GM12878 (cell line): ENCODE measurements at regions not wholly inside any gene's neighbourhood (a gene's known extent, or its start where the extent isn't known, plus 50 kb on each side); places are given as distances from the start of the nearest gene placed in this dataset.

Source experiments
- ATAC-seq: fragments of 200-7000 bp; cut with Tn5 transposase; 3 replicates; pipeline ENCODE4 v1.9.1; 2020; ENCODE audit warnings: mild to moderate bottlenecking, moderate library complexity
- BruUV-seq: library from RNA; stranded (reverse); fragments of 400-500 nt; replicated peaks from 2 replicates; lab custom pipeline; 2021; lab: Mats Ljungman, UMichigan
- CTCF ChIA-PET: fragments of 300-600 bp; sonication (Branson Sonifier 250); formaldehyde crosslinking; extraction: SDS; loops from one replicate; lab custom pipeline; 2021; ENCODE audit warnings: inconsistent platforms; lab: Yijun Ruan, JAX
- POLR2A ChIA-PET: fragments of 350-600 bp; formaldehyde crosslinking; extraction: SDS; loops from one replicate; lab custom pipeline; 2021; ENCODE audit warnings: inconsistent platforms; lab: Charles Lee
- RAD21 ChIA-PET: fragments of 300-600 bp; sonication (Branson Sonifier 250); formaldehyde crosslinking; loops from one replicate; lab custom pipeline; 2023; ENCODE audit warnings: antibody characterized with exemption; ENCODE audit not compliant: unreplicated experiment; lab: Charles Lee
- SMC1A ChIA-PET: fragments of 300-600 bp; sonication (Branson Sonifier 250); formaldehyde crosslinking; loops from one replicate; lab custom pipeline; 2023; ENCODE audit not compliant: unreplicated experiment, uncharacterized antibody; lab: Charles Lee
- DNase-seq: peaks from one replicate; pipeline ENCODE4 v3.0.0-alpha.2; 2011; ENCODE audit warnings: low read depth, low spot score
- FAIRE-seq: peaks from 3 replicates; lab custom pipeline; 2011; peaks lifted over from hg19 to GRCh38; lab: Jason Lieb, UNC
- H2AFZ ChIP-seq: 2 replicates; pipeline ENCODE4 v1.6.0; 2011; ENCODE audit warnings: low read depth, low read length, control low read depth; ENCODE audit not compliant: control insufficient read depth
- H3K27ac ChIP-seq: 2 replicates; pipeline ENCODE4 v1.5.1; 2011; ENCODE audit warnings: control low read depth; ENCODE audit not compliant: control insufficient read depth, insufficient read depth
- H3K27me3 ChIP-seq, 2 experiments: replicated peaks in 1 of 2; 2 replicates each; pipeline versions ENCODE4 v1.6.0 to v1.6.1; 2011; ENCODE audit warnings: low read length in 1 of 2; ENCODE audit not compliant: control insufficient read depth in 2 of 2, insufficient read depth in 2 of 2
- H3K36me3 ChIP-seq, 2 experiments: 2 replicates each; pipeline ENCODE4 v1.5.1; 2011; ENCODE audit warnings: low read length in 1 of 2; ENCODE audit not compliant: control insufficient read depth in 2 of 2, insufficient read depth in 2 of 2
- H3K4me1 ChIP-seq: 2 replicates; pipeline ENCODE4 v1.6.1; 2011; ENCODE audit warnings: mild to moderate bottlenecking, low read length, moderate library complexity, mixed read lengths; ENCODE audit not compliant: control insufficient read depth, insufficient read depth
- H3K4me2 ChIP-seq: 2 replicates; pipeline ENCODE4 v1.6.0; 2011; ENCODE audit warnings: control low read depth; ENCODE audit not compliant: control insufficient read depth, insufficient read depth
- H3K4me3 ChIP-seq: fragments of 200-600 bp; sonication (generic); 2 replicates; pipeline ENCODE4 v1.5.1; 2016
- H3K79me2 ChIP-seq: 2 replicates; pipeline ENCODE4 v1.6.0; 2011; ENCODE audit warnings: low read length; ENCODE audit not compliant: control insufficient read depth, insufficient read depth
- H3K9ac ChIP-seq: 2 replicates; pipeline ENCODE4 v1.8.0; 2011; ENCODE audit warnings: low read length, control low read depth, mixed read lengths; ENCODE audit not compliant: control insufficient read depth, insufficient read depth
- H3K9me3 ChIP-seq: replicated peaks from 3 replicates; pipeline ENCODE4 v1.5.1; 2011; ENCODE audit warnings: mild to moderate bottlenecking, low read length; ENCODE audit not compliant: control insufficient read depth, insufficient read depth
- H4K20me1 ChIP-seq: 2 replicates; pipeline ENCODE4 v1.6.0; 2011; ENCODE audit not compliant: control insufficient read depth, insufficient read depth
- CBFB ChIP-seq: IDR thresholded peaks from 2 replicates; pipeline ENCODE4 v1.6.1; 2016; ENCODE audit warnings: antibody characterized with exemption, low read depth
- CUX1 ChIP-seq: IDR thresholded peaks from 2 replicates; pipeline ENCODE4 v1.6.1; 2012; ENCODE audit warnings: improper control_type of control experiment, low read depth, low read length; ENCODE audit not compliant: insufficient replicate concordance
- HDAC6 ChIP-seq: fragments of 200-600 bp; sonication (generic); IDR thresholded peaks from one replicate; pipeline ENCODE4 v1.8.0; 2017; ENCODE audit warnings: antibody characterized with exemption; ENCODE audit not compliant: unreplicated experiment
- MTA3 ChIP-seq: IDR thresholded peaks from 2 replicates; pipeline ENCODE4 v1.6.1; 2012; ENCODE audit warnings: low read length, inconsistent platforms, borderline replicate concordance
- PML ChIP-seq: IDR thresholded peaks from 2 replicates; pipeline ENCODE4 v1.6.1; 2012; ENCODE audit warnings: low read length, inconsistent platforms
- POU2F2 ChIP-seq: IDR thresholded peaks from 3 replicates; pipeline ENCODE4 v1.6.1; 2011; ENCODE audit warnings: low read depth, mild to moderate bottlenecking, low read length, borderline replicate concordance
- RBBP5 ChIP-seq: fragments of 200-600 bp; sonication (generic); conservative IDR thresholded peaks from 2 replicates; pipeline ENCODE4 v1.6.1; 2016
- WGBS: methylation state at CpG from one replicate; pipeline ENCODE4 v1.1.6; 2016; ENCODE audit warnings: low lambda C conversion rate; ENCODE audit not compliant: insufficient replicate concordance, insufficient coverage; ENCODE audit errors: missing lambda C conversion rate; 5-methylcytosine and 5-hydroxymethylcytosine counted together
- in situ Hi-C: fragments of 300-500 bp; cut with MboI; formaldehyde crosslinking; loops from 9 replicates; pipeline ENCODE4 v1.14.3; 2018; ENCODE audit warnings: mixed read lengths
- intact Hi-C: fragments of 100-400 bp; cut with micrococcal nuclease; formaldehyde crosslinking; loops from one replicate; pipeline ENCODE4 v1.14.2; 2022; ENCODE audit not compliant: unreplicated experiment
- TF ChIP-seq, protein P1 (sequence below): IDR thresholded peaks from 2 replicates; pipeline ENCODE4 v1.6.1; 2012; ENCODE audit warnings: low read depth, low read length, improper control_type of control experiment
- TF ChIP-seq, protein P2 (sequence below): fragments of 150-350 bp; IDR thresholded peaks from 2 replicates; pipeline ENCODE4 v1.6.1; 2016; ENCODE audit warnings: low read depth, low read length
- TF ChIP-seq, protein P3 (sequence below): fragments of 450-650 bp; IDR thresholded peaks from 2 replicates; pipeline ENCODE4 v1.6.1; 2017; ENCODE audit warnings: borderline replicate concordance
- TF ChIP-seq, protein P4 (sequence below): fragments of 450-650 bp; IDR thresholded peaks from 2 replicates; pipeline ENCODE4 v1.6.1; 2014; ENCODE audit warnings: mild to moderate bottlenecking

- TF ChIP-seq RBBP5 = no peak
- TF ChIP-seq MTA3 = no peak
- TF ChIP-seq, all 136 proteins: peak for 0
Measured at GRCh38 chr5:3661755-3662296, 66.2 kb downstream of the IRX1 start (continued).

GRCh38 chr5:3662344-3662743 lies 66.7 kb downstream of the IRX1 start:
- Histone ChIP-seq H3K27me3 (no peaks in the 10 kb centered on the region), H3K9me3 (no peaks in the 10 kb centered on the region; the same call in 2 of the 3 replicates), H3K27ac (no peak overlapping the region), H3K4me1 (no peaks in the 10 kb centered on the region), H2AFZ (no peak overlapping the region), H3K79me2 (no peaks in the 10 kb centered on the region), H3K36me3 (no peaks in the 10 kb centered on the region), H4K20me1 (no peaks in the 10 kb centered on the region), H3K9ac (no peak overlapping the region), H3K4me2 (no peak overlapping the region), H3K4me3 (no peak overlapping the region)
- CTCF ChIA-PET = no interaction called here
- no peak for ATAC-seq
- no TSS peak for BruUV-seq
- intact Hi-C loops = no loop called here
- POLR2A ChIA-PET = no interaction called here
- RAD21 ChIA-PET = no interaction called here
- SMC1A ChIA-PET = no interaction called here
- in situ Hi-C loops = no loop called here
- DNase-seq = no peak
- 0% methylated on average over 1 of the region's 1 CpG for WGBS
- FAIRE-seq = no peak
- no peak for TF ChIP-seq CUX1
- TF ChIP-seq, protein P1, sequence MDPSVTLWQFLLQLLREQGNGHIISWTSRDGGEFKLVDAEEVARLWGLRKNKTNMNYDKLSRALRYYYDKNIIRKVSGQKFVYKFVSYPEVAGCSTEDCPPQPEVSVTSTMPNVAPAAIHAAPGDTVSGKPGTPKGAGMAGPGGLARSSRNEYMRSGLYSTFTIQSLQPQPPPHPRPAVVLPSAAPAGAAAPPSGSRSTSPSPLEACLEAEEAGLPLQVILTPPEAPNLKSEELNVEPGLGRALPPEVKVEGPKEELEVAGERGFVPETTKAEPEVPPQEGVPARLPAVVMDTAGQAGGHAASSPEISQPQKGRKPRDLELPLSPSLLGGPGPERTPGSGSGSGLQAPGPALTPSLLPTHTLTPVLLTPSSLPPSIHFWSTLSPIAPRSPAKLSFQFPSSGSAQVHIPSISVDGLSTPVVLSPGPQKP = no peak
- TF ChIP-seq CBFB = no peak
- TF ChIP-seq, protein P2, sequence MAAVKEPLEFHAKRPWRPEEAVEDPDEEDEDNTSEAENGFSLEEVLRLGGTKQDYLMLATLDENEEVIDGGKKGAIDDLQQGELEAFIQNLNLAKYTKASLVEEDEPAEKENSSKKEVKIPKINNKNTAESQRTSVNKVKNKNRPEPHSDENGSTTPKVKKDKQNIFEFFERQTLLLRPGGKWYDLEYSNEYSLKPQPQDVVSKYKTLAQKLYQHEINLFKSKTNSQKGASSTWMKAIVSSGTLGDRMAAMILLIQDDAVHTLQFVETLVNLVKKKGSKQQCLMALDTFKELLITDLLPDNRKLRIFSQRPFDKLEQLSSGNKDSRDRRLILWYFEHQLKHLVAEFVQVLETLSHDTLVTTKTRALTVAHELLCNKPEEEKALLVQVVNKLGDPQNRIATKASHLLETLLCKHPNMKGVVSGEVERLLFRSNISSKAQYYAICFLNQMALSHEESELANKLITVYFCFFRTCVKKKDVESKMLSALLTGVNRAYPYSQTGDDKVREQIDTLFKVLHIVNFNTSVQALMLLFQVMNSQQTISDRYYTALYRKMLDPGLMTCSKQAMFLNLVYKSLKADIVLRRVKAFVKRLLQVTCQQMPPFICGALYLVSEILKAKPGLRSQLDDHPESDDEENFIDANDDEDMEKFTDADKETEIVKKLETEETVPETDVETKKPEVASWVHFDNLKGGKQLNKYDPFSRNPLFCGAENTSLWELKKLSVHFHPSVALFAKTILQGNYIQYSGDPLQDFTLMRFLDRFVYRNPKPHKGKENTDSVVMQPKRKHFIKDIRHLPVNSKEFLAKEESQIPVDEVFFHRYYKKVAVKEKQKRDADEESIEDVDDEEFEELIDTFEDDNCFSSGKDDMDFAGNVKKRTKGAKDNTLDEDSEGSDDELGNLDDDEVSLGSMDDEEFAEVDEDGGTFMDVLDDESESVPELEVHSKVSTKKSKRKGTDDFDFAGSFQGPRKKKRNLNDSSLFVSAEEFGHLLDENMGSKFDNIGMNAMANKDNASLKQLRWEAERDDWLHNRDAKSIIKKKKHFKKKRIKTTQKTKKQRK = no peak
- TF ChIP-seq, protein P3, sequence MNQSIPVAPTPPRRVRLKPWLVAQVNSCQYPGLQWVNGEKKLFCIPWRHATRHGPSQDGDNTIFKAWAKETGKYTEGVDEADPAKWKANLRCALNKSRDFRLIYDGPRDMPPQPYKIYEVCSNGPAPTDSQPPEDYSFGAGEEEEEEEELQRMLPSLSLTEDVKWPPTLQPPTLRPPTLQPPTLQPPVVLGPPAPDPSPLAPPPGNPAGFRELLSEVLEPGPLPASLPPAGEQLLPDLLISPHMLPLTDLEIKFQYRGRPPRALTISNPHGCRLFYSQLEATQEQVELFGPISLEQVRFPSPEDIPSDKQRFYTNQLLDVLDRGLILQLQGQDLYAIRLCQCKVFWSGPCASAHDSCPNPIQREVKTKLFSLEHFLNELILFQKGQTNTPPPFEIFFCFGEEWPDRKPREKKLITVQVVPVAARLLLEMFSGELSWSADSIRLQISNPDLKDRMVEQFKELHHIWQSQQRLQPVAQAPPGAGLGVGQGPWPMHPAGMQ = no peak
- TF ChIP-seq, protein P4, sequence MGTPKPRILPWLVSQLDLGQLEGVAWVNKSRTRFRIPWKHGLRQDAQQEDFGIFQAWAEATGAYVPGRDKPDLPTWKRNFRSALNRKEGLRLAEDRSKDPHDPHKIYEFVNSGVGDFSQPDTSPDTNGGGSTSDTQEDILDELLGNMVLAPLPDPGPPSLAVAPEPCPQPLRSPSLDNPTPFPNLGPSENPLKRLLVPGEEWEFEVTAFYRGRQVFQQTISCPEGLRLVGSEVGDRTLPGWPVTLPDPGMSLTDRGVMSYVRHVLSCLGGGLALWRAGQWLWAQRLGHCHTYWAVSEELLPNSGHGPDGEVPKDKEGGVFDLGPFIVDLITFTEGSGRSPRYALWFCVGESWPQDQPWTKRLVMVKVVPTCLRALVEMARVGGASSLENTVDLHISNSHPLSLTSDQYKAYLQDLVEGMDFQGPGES = no peak
- TF ChIP-seq POU2F2 = no peak
- TF ChIP-seq HDAC6 = no peak
- TF ChIP-seq PML = no peak
